Neural cell (in vitro differentiated cells): ENCODE measurements at regions not wholly inside any gene's neighbourhood (a gene's known extent, or its start where the extent isn't known, plus 50 kb on each side); places are given as distances from the start of the nearest gene placed in this dataset.

Experiments
- EP300 ChIP-seq: fragments of 450-650 bp; conservative IDR thresholded peaks from 2 replicates; pipeline ENCODE4 v1.6.1; 2014; ENCODE audit warnings: antibody characterized with exemption, mild to moderate bottlenecking, moderate library complexity; ENCODE audit not compliant: poor library complexity, severe bottlenecking
- EZH2 ChIP-seq: fragments of 200-600, 300-800 bp; shearing (Covaris generic), sonication (generic); IDR thresholded peaks from 2 replicates; pipeline ENCODE4 v1.6.1; 2014; ENCODE audit warnings: antibody characterized with exemption, low read length, borderline replicate concordance, mild to moderate bottlenecking; ENCODE audit not compliant: insufficient read depth, poor library complexity, severe bottlenecking
- MXI1 ChIP-seq: fragments of 450-650 bp; conservative IDR thresholded peaks from 2 replicates; pipeline ENCODE4 v1.6.1; 2014; ENCODE audit warnings: antibody characterized with exemption, mild to moderate bottlenecking; ENCODE audit not compliant: poor library complexity, severe bottlenecking
- POLR2AphosphoS5 ChIP-seq: IDR thresholded peaks from 2 replicates; pipeline ENCODE4 v1.6.1; 2012
- RAD21 ChIP-seq: fragments of 450-650 bp; conservative IDR thresholded peaks from 2 replicates; pipeline ENCODE4 v1.6.1; 2014; ENCODE audit warnings: antibody characterized with exemption, mild to moderate bottlenecking, moderate library complexity
- SMC3 ChIP-seq: fragments of 450-650 bp; conservative IDR thresholded peaks from 2 replicates; pipeline ENCODE4 v1.6.1; 2014; ENCODE audit warnings: antibody characterized with exemption, mild to moderate bottlenecking, moderate library complexity; ENCODE audit not compliant: poor library complexity
- TAF1 ChIP-seq: IDR thresholded peaks from 2 replicates; pipeline ENCODE4 v1.6.1; 2012; ENCODE audit warnings: low read depth
- TF ChIP-seq, protein P1 (sequence below): fragments of 450-650 bp; IDR thresholded peaks from 2 replicates; pipeline ENCODE4 v1.5.1; 2014; ENCODE audit warnings: antibody characterized with exemption, mild to moderate bottlenecking, moderate library complexity; ENCODE audit not compliant: poor library complexity, severe bottlenecking
- TF ChIP-seq, protein P2 (sequence below): IDR thresholded peaks from 2 replicates; pipeline ENCODE4 v1.6.1; 2012; ENCODE audit warnings: borderline replicate concordance

DNA sequence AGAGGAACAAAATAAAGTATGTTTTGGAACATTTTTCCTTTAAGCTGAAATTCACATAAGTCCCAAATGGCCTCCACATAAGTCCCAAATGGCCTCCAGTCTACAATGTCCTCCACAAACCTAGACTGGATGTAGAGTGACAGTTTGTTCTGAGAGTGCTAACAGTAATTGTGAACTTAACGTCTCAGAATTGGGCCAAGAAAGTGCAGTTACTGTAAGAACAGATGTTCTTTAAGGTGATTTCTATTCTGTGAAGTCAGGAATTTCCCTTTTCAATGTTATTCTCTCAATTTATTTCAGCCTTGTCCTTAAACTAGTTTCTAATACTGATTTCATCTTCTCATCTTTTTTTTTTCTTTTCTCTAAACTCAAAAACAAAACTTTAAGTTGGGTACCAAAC is 188.7 kb upstream of the SEMA3E start:
- TF ChIP-seq, protein P1, sequence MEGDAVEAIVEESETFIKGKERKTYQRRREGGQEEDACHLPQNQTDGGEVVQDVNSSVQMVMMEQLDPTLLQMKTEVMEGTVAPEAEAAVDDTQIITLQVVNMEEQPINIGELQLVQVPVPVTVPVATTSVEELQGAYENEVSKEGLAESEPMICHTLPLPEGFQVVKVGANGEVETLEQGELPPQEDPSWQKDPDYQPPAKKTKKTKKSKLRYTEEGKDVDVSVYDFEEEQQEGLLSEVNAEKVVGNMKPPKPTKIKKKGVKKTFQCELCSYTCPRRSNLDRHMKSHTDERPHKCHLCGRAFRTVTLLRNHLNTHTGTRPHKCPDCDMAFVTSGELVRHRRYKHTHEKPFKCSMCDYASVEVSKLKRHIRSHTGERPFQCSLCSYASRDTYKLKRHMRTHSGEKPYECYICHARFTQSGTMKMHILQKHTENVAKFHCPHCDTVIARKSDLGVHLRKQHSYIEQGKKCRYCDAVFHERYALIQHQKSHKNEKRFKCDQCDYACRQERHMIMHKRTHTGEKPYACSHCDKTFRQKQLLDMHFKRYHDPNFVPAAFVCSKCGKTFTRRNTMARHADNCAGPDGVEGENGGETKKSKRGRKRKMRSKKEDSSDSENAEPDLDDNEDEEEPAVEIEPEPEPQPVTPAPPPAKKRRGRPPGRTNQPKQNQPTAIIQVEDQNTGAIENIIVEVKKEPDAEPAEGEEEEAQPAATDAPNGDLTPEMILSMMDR, result no peak
- TF ChIP-seq EP300 (no peak), EZH2 (no peak), SMC3 (no peak), TAF1 (no peak), POLR2AphosphoS5 (no peak), RAD21 (no peak), MXI1 (no peak)
- TF ChIP-seq, protein P2, sequence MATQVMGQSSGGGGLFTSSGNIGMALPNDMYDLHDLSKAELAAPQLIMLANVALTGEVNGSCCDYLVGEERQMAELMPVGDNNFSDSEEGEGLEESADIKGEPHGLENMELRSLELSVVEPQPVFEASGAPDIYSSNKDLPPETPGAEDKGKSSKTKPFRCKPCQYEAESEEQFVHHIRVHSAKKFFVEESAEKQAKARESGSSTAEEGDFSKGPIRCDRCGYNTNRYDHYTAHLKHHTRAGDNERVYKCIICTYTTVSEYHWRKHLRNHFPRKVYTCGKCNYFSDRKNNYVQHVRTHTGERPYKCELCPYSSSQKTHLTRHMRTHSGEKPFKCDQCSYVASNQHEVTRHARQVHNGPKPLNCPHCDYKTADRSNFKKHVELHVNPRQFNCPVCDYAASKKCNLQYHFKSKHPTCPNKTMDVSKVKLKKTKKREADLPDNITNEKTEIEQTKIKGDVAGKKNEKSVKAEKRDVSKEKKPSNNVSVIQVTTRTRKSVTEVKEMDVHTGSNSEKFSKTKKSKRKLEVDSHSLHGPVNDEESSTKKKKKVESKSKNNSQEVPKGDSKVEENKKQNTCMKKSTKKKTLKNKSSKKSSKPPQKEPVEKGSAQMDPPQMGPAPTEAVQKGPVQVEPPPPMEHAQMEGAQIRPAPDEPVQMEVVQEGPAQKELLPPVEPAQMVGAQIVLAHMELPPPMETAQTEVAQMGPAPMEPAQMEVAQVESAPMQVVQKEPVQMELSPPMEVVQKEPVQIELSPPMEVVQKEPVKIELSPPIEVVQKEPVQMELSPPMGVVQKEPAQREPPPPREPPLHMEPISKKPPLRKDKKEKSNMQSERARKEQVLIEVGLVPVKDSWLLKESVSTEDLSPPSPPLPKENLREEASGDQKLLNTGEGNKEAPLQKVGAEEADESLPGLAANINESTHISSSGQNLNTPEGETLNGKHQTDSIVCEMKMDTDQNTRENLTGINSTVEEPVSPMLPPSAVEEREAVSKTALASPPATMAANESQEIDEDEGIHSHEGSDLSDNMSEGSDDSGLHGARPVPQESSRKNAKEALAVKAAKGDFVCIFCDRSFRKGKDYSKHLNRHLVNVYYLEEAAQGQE, result no peak
